K562 (cell line): ENCODE measurements at regions not wholly inside any gene's neighbourhood (a gene's known extent, or its start where the extent isn't known, plus 50 kb on each side); places are given as distances from the start of the nearest gene placed in this dataset.

Experiments
- ATAC-seq: fragments of 200-7000 bp; cut with Tn5 transposase; 3 replicates; pipeline ENCODE4 v1.9.1; 2020; ENCODE audit warnings: moderate library complexity
- BruUV-seq: library from RNA; stranded (reverse); fragments of 400-500 nt; replicated peaks from 2 replicates; lab custom pipeline; 2021; lab: Mats Ljungman, UMichigan
- CTCF ChIA-PET: fragments of 300-600 bp; formaldehyde crosslinking; extraction: SDS; loops from one replicate; lab custom pipeline; 2021; ENCODE audit warnings: low intra/inter-chr PET ratio; lab: Yijun Ruan, JAX
- POLR2A ChIA-PET: fragments of 300-600, 350-650 bp; sonication (Branson Sonifier 250); formaldehyde crosslinking; extraction: SDS; loops from one replicate; lab custom pipeline; 2021; ENCODE audit warnings: antibody characterized with exemption, inconsistent platforms; lab: Yijun Ruan, JAX
- DNase-seq, 4 experiments: peaks; one replicate each; pipeline versions ENCODE4 v3.0.0 to v3.0.0-alpha.2; 2011 to 2018; ENCODE audit warnings: low spot score in 3 of 4, mixed read lengths in 3 of 4; ENCODE audit errors: extremely low read depth in 1 of 4
- FAIRE-seq: peaks from 2 replicates; lab custom pipeline; 2011; peaks lifted over from hg19 to GRCh38; lab: Jason Lieb, UNC
- H2AFZ ChIP-seq: 2 replicates; pipeline ENCODE4 v1.6.0; 2011; ENCODE audit warnings: low read depth, low read length, control low read depth, inconsistent platforms
- H3K27ac ChIP-seq: fragments of 200-600 bp; 3 replicates; pipeline ENCODE4 v1.8.0; 2011; ENCODE audit warnings: low read depth, mild to moderate bottlenecking, control low read depth, inconsistent platforms, low read length, moderate library complexity, mixed read lengths; ENCODE audit errors: extremely low read depth
- H3K27me3 ChIP-seq, 2 experiments: fragments of 300-600 bp in 1 of 2; 2 replicates in 1 of 2; 3 replicates in 1 of 2; pipeline versions ENCODE4 v1.6.0 to v1.8.0; 2011; ENCODE audit warnings: inconsistent platforms in 2 of 2, low read length in 2 of 2, mild to moderate bottlenecking in 1 of 2, mixed read lengths in 1 of 2, moderate library complexity in 1 of 2; ENCODE audit not compliant: control insufficient read depth in 2 of 2, insufficient read depth in 2 of 2
- H3K36me3 ChIP-seq: fragments of 300-600 bp; 3 replicates; pipeline ENCODE4 v1.8.0; 2011; ENCODE audit warnings: mild to moderate bottlenecking, low read length, inconsistent platforms; ENCODE audit not compliant: control insufficient read depth, insufficient read depth
- H3K4me1 ChIP-seq, 2 experiments: fragments of 200-600 bp in 1 of 2; replicated peaks in 1 of 2; 2 replicates in 1 of 2; 3 replicates in 1 of 2; pipeline versions ENCODE4 v1.5.1 to v1.8.0; 2011; ENCODE audit warnings: inconsistent platforms in 2 of 2, low read length in 2 of 2, mild to moderate bottlenecking in 1 of 2, mixed read lengths in 1 of 2, moderate library complexity in 1 of 2; ENCODE audit not compliant: control insufficient read depth in 2 of 2, insufficient read depth in 2 of 2
- H3K4me2 ChIP-seq: 2 replicates; pipeline ENCODE4 v1.6.1; 2011; ENCODE audit warnings: low read length, control low read depth, inconsistent platforms, mixed read lengths; ENCODE audit not compliant: insufficient read depth
- H3K4me3 ChIP-seq: fragments of 200-600 bp; sonication (generic), shearing (Covaris generic); 2 replicates; pipeline ENCODE4 v1.5.1; 2016; ENCODE audit warnings: control low read depth, inconsistent platforms
- H3K79me2 ChIP-seq: fragments of 200-600 bp; 3 replicates; pipeline ENCODE4 v1.8.0; 2011; ENCODE audit warnings: low read length, inconsistent platforms; ENCODE audit not compliant: control insufficient read depth, insufficient read depth
- H3K9ac ChIP-seq, 2 experiments: 2 replicates each; pipeline versions ENCODE4 v1.6.0 to v1.6.1; 2011; ENCODE audit warnings: low read depth in 2 of 2, low read length in 2 of 2, control low read depth in 1 of 2, inconsistent platforms in 1 of 2, mild to moderate bottlenecking in 1 of 2, mixed read lengths in 1 of 2; ENCODE audit not compliant: insufficient read depth in 1 of 2
- H3K9me1 ChIP-seq: one replicate; pipeline ENCODE4 v1.6.0; 2011; ENCODE audit warnings: inconsistent platforms, mild to moderate bottlenecking, low read length, moderate library complexity; ENCODE audit not compliant: control insufficient read depth, insufficient read depth
- H3K9me3 ChIP-seq: replicated peaks from 2 replicates; pipeline ENCODE4 v1.5.1; 2011; ENCODE audit warnings: low read depth, low read length, inconsistent platforms; ENCODE audit not compliant: control insufficient read depth, insufficient read depth
- H4K20me1 ChIP-seq: replicated peaks from 2 replicates; pipeline ENCODE4 v1.6.1; 2011; ENCODE audit warnings: low read length, inconsistent platforms, mixed read lengths; ENCODE audit not compliant: control insufficient read depth, insufficient read depth
- BRF1 ChIP-seq: IDR thresholded peaks from 3 replicates; pipeline ENCODE4 v1.6.1; 2011; ENCODE audit warnings: borderline replicate concordance, mild to moderate bottlenecking; ENCODE audit not compliant: insufficient read length; ENCODE audit errors: extremely low read depth
- CBX5 ChIP-seq: IDR thresholded peaks from 2 replicates; pipeline ENCODE4 v1.6.1; 2014; ENCODE audit warnings: low read depth, borderline replicate concordance
- ESRRA ChIP-seq: fragments of 450-650 bp; IDR thresholded peaks from 2 replicates; pipeline ENCODE4 v1.6.1; 2014; ENCODE audit warnings: low read depth, mild to moderate bottlenecking, moderate library complexity, borderline replicate concordance
- L3MBTL2 ChIP-seq: fragments of 450-650 bp; IDR thresholded peaks from 2 replicates; pipeline ENCODE4 v1.6.1; 2016; ENCODE audit warnings: mild to moderate bottlenecking, moderate library complexity
- MEF2A ChIP-seq: IDR thresholded peaks from 2 replicates; pipeline ENCODE4 v1.6.1; 2011; ENCODE audit warnings: low read depth, mild to moderate bottlenecking, low read length, moderate library complexity; ENCODE audit not compliant: control insufficient read depth
- RAD51 ChIP-seq: fragments of 450-650 bp; IDR thresholded peaks from 2 replicates; pipeline ENCODE4 v1.7.1; 2016; ENCODE audit warnings: low read depth, mild to moderate bottlenecking, borderline replicate concordance
- XRCC4 ChIP-seq: IDR thresholded peaks from one replicate; pipeline ENCODE4 v1.6.1; 2011; ENCODE audit not compliant: insufficient read depth, insufficient read length; ENCODE audit errors: extremely low read depth
- ZNF121 ChIP-seq: sonication (generic); formaldehyde crosslinking; conservative IDR thresholded peaks from 2 replicates; pipeline ENCODE4 v1.8.0; 2022; ENCODE audit warnings: missing genetic modification reagents
- WGBS: fragments of 100-300 bp; shearing (Covaris generic); methylation state at CpG from one replicate; pipeline ENCODE4 v1.1.6; 2016; ENCODE audit warnings: low coverage, mixed read lengths; ENCODE audit not compliant: insufficient coverage; ENCODE audit errors: missing lambda C conversion rate; 5-methylcytosine and 5-hydroxymethylcytosine counted together
- in situ Hi-C: fragments of 300-500 bp; cut with MboI; formaldehyde crosslinking; loops from 4 replicates; pipeline ENCODE4 v1.15.0; 2018; ENCODE audit warnings: inconsistent platforms, mixed read lengths
- intact Hi-C: fragments of 100-400 bp; cut with micrococcal nuclease; formaldehyde crosslinking; loops from 2 replicates; pipeline ENCODE4 v1.14.2; 2022
- TF ChIP-seq, protein P1 (sequence below): fragments of 250-450 bp; sonication (Bioruptor Pico); IDR thresholded peaks from 2 replicates; pipeline ENCODE4 v1.5.0; 2021
- TF ChIP-seq, protein P2 (sequence below): fragments of 450-650 bp; IDR thresholded peaks from 2 replicates; pipeline ENCODE4 v1.6.1; 2016; ENCODE audit warnings: missing biosample characterization, missing genetic modification characterization

DNA sequence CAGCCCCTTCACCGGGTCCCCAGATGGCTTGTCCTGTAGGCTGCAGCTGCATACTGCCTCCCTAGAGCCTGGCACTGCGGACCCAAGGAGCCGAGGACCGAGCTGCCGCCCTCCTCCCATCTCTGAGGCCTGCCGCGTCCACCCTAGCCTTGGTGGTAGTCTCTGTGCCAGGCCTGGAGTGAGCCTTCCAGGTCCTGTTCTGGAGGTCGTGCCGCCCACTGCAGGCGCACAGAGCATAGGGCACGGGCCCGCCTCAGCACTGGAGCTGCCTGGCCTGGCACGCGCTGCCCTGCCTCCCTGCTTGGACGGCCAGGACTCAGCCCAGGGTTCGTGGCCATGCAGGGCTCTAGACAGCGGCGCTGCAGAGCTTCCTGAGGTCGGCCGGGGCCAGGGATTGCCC lies 239.5 kb downstream of the DCDC2C start:
- no peak overlapping the region for H2AFZ ChIP-seq
- FAIRE-seq = no peak
- in situ Hi-C loops (no loop called here), intact Hi-C loops (no loop called here)
- WGBS = under 1% methylated on average over 20 of the region's 20 CpGs
- no peak overlapping the region for H3K27ac ChIP-seq
- DNase-seq = no peak
- H3K4me3 ChIP-seq = no peak overlapping the region
- H3K27me3 ChIP-seq = no peaks in the 10 kb centered on the region
- H3K9me3 ChIP-seq = no peaks in the 10 kb centered on the region
- no peak for ATAC-seq
- ChIA-PET CTCF (no interaction called here), POLR2A (interaction anchor here (0.6 kb wide), 1 partner anchor 1883 kb away, joined by 3 read pairs; no protein-coding TSS in a partner anchor)
- H3K4me2 ChIP-seq = no peak overlapping the region
- no peaks in the 10 kb centered on the region for H3K4me1 ChIP-seq
- no peaks in the 10 kb centered on the region for H3K79me2 ChIP-seq
- no peaks in the 10 kb centered on the region for H3K9me1 ChIP-seq
- H4K20me1 ChIP-seq = no peaks in the 10 kb centered on the region
- TF ChIP-seq L3MBTL2 (no peak), MEF2A (no peak), BRF1 (no peak), CBX5 (no peak), RAD51 (no peak), ZNF121 (CRISPR knock-in tag) (no peak), XRCC4 (no peak), ESRRA (no peak)
- TF ChIP-seq, protein P1, sequence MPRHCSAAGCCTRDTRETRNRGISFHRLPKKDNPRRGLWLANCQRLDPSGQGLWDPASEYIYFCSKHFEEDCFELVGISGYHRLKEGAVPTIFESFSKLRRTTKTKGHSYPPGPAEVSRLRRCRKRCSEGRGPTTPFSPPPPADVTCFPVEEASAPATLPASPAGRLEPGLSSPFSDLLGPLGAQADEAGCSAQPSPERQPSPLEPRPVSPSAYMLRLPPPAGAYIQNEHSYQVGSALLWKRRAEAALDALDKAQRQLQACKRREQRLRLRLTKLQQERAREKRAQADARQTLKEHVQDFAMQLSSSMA (CRISPR knock-in tag) = no peak
- TF ChIP-seq, protein P2, sequence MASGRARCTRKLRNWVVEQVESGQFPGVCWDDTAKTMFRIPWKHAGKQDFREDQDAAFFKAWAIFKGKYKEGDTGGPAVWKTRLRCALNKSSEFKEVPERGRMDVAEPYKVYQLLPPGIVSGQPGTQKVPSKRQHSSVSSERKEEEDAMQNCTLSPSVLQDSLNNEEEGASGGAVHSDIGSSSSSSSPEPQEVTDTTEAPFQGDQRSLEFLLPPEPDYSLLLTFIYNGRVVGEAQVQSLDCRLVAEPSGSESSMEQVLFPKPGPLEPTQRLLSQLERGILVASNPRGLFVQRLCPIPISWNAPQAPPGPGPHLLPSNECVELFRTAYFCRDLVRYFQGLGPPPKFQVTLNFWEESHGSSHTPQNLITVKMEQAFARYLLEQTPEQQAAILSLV = no peak
- TF ChIP-seq, all 486 proteins: peak for 0
- Histone ChIP-seq H3K9ac (no peak overlapping the region), H3K36me3 (no peaks in the 10 kb centered on the region)
- no TSS peak for BruUV-seq
